Esophagus muscularis mucosa (tissue), 3 donors: ENCODE measurements at regions not wholly inside any gene's neighbourhood (a gene's known extent, or its start where the extent isn't known, plus 50 kb on each side); places are given as distances from the start of the nearest gene placed in this dataset.
"Not testable (repeated sequence)": the region's sequence is repeated elsewhere in the genome, so short reads cannot be mapped to it uniquely, and the experiment has no call there.

ENCODE experiments used
- EP300 ChIP-seq: sonication (generic); formaldehyde crosslinking; IDR thresholded peaks from one replicate; pipeline ENCODE4 v1.6.1; 2017; ENCODE audit warnings: antibody characterized with exemption
- TF ChIP-seq, protein P1 (sequence below), 3 experiments: fragments of 200-600 bp in 2 of 3; fragments of 450-650 bp in 1 of 3; sonication (generic) in 2 of 3; IDR thresholded peaks; one replicate each; pipeline ENCODE4 v1.5.1; 2017 to 2019; ENCODE audit warnings: antibody characterized with exemption in 3 of 3, mild to moderate bottlenecking in 2 of 3, moderate library complexity in 1 of 3

DNA sequence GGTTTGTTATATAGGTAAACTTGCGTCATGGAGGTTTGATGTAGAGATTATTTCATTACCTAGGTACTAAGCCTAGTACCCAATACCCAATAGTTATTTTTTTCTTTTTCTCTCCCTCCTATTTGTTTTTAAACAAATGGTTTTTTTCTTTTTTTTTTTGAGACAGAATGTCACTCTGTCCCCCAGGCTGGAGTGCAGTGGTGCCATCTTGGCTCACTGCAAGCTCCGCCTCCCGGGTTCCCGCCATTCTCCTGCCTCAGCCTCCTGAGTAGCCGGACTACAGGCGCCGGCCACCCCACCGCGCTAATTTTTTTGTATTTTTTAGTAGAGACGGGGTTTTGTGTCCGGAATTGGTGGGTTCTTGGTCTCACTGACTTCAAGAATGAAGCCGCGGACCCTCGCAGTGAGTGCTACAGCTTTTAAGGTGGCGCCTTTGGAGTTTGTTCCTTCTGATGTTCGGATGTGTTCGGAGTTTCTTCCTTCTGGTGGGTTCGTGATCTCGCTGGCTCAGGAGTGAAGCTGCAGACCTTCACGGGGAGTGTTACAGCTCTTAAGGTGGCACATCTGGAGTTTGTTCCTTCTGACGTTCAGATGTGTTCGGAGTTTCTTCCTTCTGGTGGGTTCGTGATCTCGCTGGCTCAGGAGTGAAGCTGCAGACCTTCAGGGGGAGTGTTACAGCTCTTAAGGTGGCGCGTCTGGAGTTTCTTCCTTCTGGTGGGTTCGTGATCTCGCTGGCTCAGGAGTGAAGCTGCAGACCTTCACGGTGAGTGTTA, 243.7 kb downstream of the PLA2G4A start:
- TF ChIP-seq, protein P1, sequence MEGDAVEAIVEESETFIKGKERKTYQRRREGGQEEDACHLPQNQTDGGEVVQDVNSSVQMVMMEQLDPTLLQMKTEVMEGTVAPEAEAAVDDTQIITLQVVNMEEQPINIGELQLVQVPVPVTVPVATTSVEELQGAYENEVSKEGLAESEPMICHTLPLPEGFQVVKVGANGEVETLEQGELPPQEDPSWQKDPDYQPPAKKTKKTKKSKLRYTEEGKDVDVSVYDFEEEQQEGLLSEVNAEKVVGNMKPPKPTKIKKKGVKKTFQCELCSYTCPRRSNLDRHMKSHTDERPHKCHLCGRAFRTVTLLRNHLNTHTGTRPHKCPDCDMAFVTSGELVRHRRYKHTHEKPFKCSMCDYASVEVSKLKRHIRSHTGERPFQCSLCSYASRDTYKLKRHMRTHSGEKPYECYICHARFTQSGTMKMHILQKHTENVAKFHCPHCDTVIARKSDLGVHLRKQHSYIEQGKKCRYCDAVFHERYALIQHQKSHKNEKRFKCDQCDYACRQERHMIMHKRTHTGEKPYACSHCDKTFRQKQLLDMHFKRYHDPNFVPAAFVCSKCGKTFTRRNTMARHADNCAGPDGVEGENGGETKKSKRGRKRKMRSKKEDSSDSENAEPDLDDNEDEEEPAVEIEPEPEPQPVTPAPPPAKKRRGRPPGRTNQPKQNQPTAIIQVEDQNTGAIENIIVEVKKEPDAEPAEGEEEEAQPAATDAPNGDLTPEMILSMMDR (IDR thresholded peaks at IDR 0.05) = not testable (repeated sequence)
- not testable (repeated sequence) for TF ChIP-seq EP300
